ENCODE measurements at regions not wholly inside any gene's neighbourhood (a gene's known extent, or its start where the extent isn't known, plus 50 kb on each side); places are given as distances from the start of the nearest gene placed in this dataset.
"Not testable (repeated sequence)": the region's sequence is repeated elsewhere in the genome, so short reads cannot be mapped to it uniquely, and the experiment has no call there.

DNA sequence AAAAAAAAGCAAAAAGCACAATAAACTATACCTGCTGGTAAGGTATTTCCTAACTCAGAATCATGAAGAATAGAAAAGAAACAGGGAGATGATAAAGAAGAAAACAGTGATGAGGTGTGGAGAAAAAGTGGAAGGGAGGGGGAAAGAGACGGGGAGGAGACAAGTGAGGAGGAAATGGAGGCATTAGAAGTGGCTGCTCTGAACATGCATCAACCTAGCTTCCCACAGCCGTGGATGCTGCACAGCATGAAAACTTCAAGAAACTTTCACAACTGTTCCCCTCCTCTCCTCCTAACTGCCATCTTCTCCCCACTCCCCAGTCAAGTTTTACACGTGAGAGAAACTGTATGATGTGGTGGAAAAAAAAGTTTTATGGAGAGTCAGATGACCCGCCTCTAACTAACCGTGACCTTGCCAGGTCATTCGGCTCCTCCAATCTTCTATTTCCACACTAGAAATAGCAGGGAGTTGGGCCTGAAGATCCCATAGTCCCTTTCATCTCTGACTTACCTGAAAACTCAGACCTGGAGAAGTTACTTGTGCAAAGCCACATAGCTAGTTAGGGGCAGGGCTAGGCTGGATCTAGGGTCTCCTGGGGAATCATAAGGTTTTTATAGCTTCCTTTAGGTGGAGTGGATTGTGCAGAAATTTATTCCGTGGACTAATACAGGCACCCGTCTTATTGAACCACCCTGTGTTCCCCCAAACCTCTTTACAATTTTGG, 461.9 kb downstream of the KLF5 start:
- no peak for DNase-seq (ENCODE audit: low read depth, low spot score)

DNA sequence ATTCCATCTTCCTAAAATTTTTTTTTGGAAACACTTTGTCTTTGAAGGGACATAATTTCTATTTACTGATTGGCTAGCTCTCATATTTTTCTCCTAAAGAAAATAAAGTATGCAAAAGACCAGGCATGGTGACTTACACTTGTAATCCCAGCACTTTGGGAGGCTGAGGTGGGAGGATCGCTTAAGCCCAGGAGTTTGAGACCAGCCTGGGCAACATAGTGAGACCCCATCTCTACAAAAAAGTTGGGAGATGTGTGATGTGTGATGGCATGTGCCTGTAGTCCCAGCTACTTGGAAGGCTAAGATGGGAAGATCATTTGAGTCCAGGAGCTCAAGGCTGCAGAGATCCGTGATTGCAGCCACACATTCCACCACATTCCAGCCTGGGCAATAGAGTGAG, 461.3 kb downstream of the KLF5 start:
- DNase-seq (ENCODE audit: low read depth, low spot score): not testable (repeated sequence)

DNA sequence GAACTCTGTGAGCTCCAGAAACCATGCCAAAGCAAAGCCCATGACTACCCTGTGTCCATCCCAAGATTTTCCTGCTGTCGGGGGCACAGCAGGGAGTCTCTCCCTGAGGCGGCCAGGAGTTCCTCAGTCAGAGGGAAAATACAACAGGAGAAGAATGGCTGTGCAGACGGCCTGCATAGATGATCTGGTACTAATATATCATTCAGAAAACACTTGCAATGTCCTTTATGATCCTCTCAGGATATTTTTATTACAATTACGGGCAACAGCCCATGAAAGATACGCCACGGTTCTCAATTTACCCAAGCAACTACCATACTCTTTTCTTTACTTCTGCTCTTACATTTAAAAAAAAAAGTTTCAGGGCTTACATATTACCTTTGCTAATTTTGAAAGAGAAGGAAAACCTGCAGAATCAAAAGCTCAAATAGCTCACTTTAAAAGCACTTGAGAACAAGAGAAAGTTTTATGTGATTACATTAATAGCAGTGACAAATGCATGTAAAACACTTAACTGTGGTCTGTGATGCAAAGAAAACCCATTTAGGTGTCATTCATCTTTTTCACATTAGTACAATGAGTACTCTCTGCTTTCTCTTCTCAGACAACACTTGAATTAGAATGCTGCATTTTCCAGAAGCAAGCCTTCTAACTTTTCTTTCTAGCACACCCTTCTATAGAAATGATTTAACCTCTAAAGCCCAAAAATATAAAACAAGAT, 460.8 kb downstream of the KLF5 start:
- no peak for DNase-seq (ENCODE audit: low read depth, low spot score)

DNA sequence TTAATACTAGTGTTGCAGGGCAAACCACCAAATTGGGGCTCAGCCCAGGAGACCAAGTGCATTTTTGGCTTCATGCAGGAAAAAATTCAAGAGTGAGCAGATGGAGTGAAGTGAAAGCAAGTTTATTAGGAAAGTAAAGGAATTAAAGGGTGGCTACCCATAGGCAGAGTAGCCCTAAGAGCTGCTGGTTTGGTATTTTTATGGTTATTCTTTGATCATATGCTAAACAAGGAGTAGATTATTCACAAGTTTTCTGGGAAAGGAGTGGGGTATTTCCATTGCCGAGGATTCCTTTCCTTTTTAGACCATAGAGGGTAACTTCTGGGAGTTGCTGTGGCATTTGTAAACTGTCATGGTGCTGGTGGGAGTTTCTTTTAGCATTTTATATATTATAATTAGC, 459.0 kb downstream of the KLF5 start:
- DNase-seq (ENCODE audit: low read depth, low spot score): no peak

DNA sequence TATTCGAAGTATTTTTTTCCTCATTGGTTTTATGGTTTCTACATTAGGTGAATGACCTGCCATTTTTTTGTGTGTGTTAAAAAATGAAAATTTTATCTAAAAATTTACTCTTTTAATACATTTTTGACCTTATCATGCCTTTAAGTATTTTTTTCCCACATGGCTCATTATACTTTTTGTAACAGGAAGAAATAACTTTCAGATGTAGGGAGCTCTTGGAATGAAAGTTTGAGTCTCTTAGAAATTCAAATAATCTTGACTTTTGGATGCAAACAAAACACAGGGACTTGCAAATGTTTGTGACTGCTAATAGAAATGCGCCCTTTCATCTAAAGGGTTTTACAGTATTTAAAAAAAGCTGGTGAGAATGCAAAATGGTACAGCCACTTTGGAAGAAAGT, 457.9 kb downstream of the KLF5 start:
- DNase-seq (ENCODE audit: low read depth, low spot score): no peak

DNA sequence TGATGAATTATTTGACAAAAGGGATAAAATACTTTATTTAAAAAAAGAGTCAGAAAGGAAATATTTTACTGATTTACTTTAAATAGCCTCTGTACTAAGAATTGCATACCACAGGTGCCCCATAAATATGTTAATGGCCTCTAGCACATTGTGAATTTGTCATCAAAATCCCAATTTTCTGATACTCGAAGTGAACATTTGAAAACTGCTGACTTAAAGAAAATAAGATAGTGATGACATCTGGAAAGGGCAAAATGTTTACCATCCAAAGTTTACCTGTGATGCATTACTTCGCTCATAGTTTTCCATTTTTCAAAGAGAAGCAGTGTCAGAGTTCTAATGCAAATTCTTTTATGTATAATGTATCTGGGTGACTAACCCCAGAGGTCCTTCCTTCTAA, 455.4 kb downstream of the KLF5 start:
- no peak for DNase-seq (ENCODE audit: low read depth, low spot score)

DNA sequence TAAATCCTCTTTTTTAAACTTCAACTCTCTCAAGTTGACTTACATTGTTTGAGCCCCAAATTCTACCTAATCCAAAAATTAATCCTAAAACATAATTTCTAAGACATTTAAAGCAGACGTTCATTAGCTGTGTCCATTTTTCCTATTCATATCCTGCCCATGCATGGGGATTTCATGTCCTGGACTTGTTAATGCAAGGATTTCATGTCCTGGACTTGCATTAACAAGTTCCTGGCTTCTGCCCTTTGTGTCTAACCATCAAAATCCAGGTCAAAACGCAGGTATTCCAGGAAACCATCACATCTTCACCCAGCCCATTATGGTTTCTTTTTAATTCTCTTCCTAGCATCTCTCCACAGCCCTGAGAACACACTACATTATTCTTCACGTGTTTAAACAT, 454.9 kb downstream of the KLF5 start:
- DNase-seq (ENCODE audit: low read depth, low spot score): no peak

DNA sequence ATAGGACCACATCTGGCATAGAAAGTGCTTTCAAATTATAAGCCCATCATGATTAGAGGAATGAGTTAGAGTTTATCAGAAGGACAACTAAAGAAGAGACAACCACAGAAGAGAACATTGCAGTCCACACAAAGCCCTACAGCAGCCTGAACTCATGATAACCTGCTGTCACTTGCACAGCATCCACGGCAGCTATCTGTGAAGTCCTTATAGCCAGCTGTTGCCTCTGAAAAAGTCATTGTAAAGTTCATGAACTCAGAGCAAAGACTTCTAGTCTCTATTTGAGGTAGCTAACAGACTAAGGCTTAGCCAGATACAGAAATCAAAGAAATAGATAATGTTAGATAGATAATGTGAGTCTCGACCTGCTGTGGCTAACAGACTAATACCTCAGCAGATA, 450.0 kb downstream of the KLF5 start:
- DNase-seq (ENCODE audit: low read depth, low spot score): no peak

DNA sequence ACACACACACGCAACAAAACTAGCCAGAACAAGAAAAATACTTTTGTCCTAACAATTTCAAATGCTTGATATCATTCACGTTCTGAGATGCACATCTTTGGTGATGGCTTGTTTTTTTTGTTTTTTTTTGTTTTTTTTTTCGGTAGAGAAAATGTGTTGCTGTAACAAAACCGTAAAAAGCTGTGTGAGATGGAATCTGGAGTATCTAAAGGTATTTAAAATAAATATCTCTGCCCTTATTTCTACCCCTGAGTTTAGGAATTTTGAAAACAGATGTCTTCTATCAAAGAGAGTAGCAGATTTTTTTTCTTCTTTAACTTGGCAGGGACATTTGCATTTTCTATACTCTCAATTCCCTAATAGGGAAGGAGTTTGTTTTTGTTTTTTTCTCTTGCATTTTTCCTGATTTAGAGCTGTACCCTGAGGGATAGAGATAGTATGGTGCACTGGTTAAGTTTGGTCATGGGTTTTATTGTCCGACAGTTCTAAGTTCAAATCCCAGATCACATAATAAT, 446.6 kb downstream of the KLF5 start:
- DNase-seq (ENCODE audit: low read depth, low spot score): no peak

DNA sequence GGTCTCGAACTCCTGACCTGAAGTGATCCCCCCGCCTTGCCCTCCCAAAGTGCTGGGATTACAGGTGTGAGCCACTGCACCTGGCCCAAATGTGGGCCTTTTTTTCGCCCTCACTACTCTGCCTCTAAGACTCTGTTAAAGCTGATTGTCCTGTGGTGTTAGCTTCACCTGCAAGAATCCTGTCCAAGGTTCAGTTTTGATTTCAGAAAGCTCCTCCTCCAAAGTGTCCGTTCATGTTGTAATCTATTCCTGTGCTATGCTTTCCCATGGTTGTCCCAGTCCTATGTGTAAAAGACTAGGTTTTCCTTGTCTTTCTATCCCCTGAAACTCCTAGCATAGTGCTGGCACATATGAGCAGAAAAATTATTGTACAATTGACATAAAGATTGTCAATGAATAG, 440.9 kb downstream of the KLF5 start:
- DNase-seq (ENCODE audit: low read depth, low spot score): no peak

DNA sequence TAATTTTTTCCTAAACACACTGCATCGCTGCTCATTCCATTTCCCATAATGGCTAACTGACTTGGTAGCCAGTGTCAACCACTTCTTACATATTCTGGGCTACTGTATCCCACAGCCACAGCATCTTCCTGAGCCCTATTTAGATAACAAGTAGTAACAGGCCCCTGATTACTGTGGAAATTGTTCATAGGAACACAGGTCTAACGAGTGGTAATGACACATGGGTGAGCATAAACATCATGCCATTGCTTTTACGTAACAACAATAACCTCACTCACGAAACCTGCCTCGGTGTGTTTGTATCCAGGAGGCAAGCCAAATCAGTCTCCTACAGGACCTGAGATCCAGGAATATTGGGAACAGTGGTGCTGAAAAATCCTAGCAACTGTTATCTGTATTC, 438.6 kb downstream of the KLF5 start:
- no peak for DNase-seq (ENCODE audit: low read depth, low spot score)

DNA sequence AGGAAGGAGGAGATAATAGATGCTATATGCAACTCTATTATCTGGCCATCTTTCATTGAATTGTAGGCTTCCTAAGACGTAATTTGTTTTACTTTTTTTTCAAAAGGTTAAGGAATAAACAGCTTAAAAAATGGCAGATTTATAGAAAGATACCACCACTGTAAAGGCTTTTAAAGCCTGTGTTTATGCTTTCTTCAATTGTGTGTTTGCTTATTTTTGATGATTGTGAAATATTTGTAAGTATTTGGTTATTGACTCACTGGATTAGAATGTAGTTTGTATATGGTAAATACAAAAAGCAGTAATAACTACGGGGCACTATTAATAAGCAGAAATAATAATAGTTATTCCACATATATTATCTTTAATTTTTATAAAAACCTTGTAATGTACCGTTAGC, 437.9 kb downstream of the KLF5 start:
- DNase-seq (ENCODE audit: low read depth, low spot score): no peak

DNA sequence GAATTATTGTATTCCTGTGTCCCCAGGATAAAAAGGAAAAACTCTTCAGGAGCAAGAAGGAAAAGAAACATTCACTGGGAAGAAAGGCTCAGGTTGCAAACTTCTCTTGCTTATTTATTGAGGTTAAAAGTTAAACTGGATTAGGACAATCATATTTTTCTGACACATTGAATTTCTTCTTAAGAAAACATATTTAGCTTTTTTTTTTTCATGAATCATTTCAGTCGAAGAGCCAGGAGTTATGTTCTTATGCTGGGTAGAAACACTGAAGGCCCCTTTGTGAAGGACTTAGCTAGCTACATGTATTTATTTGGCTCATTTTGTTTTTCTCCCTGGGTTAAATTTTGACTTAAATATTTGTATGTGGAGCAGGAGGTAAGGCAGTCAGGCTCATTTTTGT, 434.0 kb downstream of the KLF5 start:
- DNase-seq (ENCODE audit: low read depth, low spot score): no peak

DNA sequence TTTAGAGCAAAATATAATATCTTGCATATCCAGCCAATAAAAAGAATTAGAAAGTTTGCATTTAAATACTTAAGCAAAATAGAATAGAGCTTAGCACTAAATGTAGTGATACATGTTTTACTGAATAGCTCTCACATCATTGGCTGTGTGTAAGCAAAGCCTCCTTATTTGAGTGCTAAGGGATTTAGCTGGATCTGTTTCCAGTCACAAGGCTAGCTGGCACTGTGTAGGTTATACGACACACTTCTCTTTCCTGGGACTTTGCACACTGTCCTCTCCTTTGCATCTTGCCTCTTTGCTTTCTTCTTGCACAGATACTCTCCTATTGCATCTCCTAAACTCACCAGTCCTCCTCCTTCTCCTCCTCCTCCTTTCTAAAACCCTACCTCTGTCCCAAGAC, 423.8 kb downstream of the KLF5 start:
- DNase-seq (ENCODE audit: low read depth, low spot score): no peak

DNA sequence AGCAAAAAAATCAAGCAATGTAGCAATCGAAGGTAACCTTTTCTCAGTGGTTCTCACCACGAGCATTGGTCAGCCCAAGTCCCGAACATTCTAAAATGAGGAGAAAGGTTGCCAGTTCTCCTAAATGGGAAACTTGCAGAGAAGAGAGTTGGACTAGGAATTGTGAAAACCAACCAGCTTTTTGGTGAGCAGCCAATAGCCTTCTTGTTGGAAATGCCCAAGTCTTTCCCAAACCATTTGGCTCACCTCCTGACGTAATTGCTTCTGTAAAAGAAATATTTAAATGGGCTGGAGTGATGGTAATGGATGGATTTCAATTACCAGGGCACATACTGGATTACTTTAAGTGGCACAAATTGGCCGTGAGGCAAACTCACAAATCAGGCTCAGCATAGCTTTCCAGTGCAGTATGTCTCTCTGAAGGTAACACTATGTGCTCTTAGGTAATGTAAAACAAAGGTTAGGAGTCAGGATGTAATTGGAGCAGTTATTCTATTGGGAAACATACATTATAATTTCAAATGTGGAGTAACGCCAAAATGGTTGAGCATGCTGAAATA, 423.2 kb downstream of the KLF5 start:
- no peak for DNase-seq (ENCODE audit: low read depth, low spot score)

DNA sequence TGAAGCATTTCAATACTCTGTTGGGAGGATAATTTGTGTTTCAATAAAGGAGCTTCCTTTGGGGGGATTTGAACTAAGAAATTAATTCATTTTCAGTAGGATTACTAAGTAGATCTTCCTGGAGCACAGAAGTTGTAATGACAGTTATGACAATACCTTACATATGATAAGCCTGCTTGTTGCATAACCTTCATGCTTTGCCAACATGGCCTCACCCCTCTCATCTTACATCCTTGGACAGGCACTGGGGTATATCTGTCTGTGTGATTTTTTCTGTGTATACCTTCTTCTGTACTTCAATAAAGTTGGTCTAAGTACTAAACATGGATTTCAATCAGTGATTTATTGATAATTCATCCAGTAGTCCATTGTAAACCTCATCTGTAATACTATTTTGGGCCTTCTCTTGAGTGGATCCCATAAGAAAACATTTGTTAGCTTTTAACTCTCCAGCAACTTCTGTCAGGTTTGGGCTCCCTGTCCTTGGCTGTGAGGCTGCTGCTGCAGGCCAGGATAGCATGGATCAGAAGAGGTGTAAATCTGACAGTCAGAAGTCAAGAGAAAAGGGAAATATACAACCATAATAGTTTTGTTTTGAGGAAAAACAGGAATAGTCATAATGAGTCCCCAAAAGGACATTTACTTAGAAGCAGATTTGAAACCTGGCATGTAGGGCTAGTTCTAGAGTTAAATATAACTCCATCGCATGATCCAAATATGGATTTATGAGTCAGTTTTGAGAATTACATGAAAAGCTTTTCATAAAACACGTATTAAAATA, 422.2 kb downstream of the KLF5 start:
- no peak for DNase-seq (ENCODE audit: low read depth, low spot score)

DNA sequence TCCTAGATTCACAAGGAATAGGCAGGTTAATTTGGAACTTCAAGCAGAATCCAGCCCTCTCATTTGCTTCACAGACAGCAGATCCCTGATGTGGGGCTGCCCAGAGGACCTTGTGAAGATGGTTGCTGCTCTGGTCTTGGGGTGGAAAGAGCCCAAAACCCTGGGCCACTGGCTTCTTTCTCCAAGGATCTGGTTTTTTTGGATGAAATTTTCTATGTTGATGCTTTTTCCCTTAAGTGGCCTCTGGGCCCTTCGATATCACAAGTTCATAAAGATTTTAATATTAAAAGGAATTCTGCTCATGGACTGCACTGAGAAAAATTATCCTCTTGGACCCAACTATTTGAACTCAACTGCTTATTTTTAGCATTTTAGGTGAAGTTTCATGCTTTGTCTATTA, 421.1 kb downstream of the KLF5 start:
- no peak for DNase-seq (ENCODE audit: low read depth, low spot score)

DNA sequence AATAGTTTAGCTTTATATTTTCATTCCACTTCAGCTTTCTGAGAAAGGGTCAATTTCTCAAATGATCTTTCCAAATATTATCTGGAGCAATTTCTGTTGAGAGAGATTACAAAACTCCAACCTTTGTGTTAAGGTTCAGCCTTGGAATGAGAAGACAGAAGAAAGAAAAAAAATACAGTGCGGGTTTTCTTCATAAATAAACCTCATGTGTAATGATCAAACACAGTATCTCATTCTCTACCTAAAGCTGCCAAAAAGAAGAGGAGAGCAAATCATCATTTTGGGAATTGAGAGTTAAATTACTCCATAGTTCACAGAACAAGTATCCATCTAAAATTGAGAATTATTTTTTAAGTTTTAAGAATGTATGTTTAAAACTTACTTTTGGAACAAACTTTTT, 420.5 kb downstream of the KLF5 start:
- no peak for DNase-seq (ENCODE audit: low read depth, low spot score)

DNA sequence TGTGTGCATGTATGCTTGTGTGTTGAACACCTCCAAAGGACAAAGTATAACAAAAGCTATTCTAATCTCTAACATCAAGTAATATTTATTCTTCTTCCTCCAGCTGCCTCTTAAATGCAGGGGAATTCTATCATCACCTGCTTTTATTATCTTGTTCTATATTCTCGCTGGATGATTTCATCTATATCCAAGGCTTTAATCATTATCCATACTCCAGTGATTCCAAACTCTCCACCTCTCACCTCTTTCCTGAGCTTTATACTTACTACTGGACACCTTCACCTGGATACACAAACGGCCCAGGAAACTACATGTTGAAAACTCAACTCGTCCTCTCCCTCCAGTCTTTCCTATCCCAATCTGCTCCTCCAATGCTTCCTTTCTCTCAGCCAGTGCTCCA, 418.6 kb downstream of the KLF5 start:
- no peak for DNase-seq (ENCODE audit: low read depth, low spot score)

DNA sequence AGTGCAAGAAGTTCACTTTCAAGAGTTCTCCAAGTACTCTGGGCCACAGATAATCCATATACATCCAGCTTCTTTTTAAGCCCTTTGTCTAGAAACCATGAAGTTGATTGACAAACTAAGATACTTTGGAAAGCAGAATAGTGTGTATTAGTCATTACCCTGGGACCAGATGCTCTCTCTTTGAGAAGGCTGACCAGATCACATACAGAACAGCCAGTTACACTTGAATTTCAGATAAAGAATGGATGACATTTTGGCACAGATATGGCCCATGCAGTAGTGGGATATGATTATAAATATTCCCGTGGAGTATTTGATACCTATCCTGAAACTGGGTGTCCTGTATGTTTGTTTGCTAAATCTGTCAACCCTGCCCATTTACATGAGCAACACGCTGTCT, 414.2 kb downstream of the KLF5 start:
- DNase-seq (ENCODE audit: low read depth, low spot score): no peak

DNA sequence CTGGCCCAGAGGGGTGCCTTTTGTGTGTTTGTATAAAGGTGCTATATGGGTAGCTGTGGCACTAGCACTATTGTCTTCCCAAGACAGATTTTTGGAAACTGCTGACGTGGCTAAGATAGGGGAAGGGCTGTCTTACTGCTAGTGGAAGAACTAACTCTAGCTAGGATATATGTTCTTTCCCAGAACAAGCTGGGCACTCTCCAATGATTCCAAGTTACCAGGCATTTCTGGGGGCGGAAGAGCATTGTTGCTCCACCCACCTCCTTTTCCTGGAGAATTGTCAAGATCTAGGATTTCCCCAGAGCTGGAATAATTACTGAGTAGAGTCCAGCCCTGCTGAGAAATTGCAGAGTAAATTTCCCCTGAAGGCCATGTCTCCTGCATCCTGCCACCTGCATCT, 408.3 kb downstream of the KLF5 start:
- DNase-seq (ENCODE audit: low read depth, low spot score): no peak

DNA sequence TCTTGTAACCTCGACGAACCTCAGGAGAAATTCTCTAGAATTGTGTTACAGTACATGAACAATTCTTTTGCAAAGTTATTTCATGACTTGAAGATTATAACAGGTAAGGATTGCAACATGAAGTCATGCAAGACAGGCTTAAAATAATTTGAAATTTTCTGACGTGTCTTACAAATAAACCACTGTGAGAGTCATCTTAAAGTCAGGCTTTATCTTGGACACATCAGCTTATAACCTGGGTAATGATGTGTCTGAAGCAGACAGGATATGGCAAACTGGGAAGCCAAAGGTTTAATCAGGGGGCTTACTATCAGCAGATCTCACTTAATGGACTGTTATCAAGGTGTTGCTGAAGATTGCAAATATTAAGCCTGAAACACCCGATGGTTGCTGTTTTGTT, 407.8 kb downstream of the KLF5 start:
- DNase-seq (ENCODE audit: low read depth, low spot score): no peak
